ENCODE measurements at regions not wholly inside any gene's neighbourhood (a gene's known extent, or its start where the extent isn't known, plus 50 kb on each side); places are given as distances from the start of the nearest gene placed in this dataset.

- TF ChIP-seq CTCF (IDR thresholded peaks at IDR 0.05) (no peak), POLR2A (IDR thresholded peaks at IDR 0.05) (no peak)
These were observed 303.5 kb downstream of the AHR start for GRCh38 chr7:17601921-17602320.
